HUES64 (cell line): ENCODE measurements at regions not wholly inside any gene's neighbourhood (a gene's known extent, or its start where the extent isn't known, plus 50 kb on each side); places are given as distances from the start of the nearest gene placed in this dataset.
"Not testable (repeated sequence)": the region's sequence is repeated elsewhere in the genome, so short reads cannot be mapped to it uniquely, and the experiment has no call there.

Experiments
- H3K27ac ChIP-seq: 2 replicates; pipeline ENCODE4 v1.7.0; 2013; ENCODE audit warnings: low read depth, low read length, inconsistent platforms
- H3K27me3 ChIP-seq: 2 replicates; pipeline ENCODE4 v1.6.1; 2013; ENCODE audit warnings: mild to moderate bottlenecking, low read length; ENCODE audit not compliant: insufficient read depth
- H3K36me3 ChIP-seq: 2 replicates; pipeline ENCODE4 v1.6.1; 2013; ENCODE audit warnings: mild to moderate bottlenecking, low read length; ENCODE audit not compliant: insufficient read depth
- H3K4me1 ChIP-seq: 2 replicates; pipeline ENCODE4 v1.6.1; 2013; ENCODE audit warnings: mild to moderate bottlenecking, low read length, moderate library complexity; ENCODE audit not compliant: insufficient read depth
- H3K4me3 ChIP-seq: 2 replicates; pipeline ENCODE4 v1.5.1; 2013; ENCODE audit warnings: mild to moderate bottlenecking, low read length, moderate library complexity
- H3K9ac ChIP-seq: 2 replicates; pipeline ENCODE4 v1.6.1; 2013; ENCODE audit warnings: mild to moderate bottlenecking, low read depth, low read length
- H3K9me3 ChIP-seq: 2 replicates; pipeline ENCODE4 v1.6.1; 2013; ENCODE audit warnings: low read depth, low read length; ENCODE audit not compliant: insufficient read depth
- WGBS: fragments of 150-250, 120-280 bp; methylation state at CpG from one replicate; pipeline ENCODE4 v1.1.7; 2013; ENCODE audit warnings: missing lambda C conversion rate; 5-methylcytosine and 5-hydroxymethylcytosine counted together

GRCh38 chr1:148354913-148355308 lies 128.2 kb downstream of the PPIAL4G start:
- H3K36me3 ChIP-seq = no peaks in the 10 kb centered on the region
- peak overlapping the region; percentile 73 for H3K4me3 ChIP-seq
- H3K27me3 ChIP-seq = peaks cover 86% of the 10 kb centered on the region
- H3K9ac ChIP-seq = no peak overlapping the region
- no peaks in the 10 kb centered on the region for H3K9me3 ChIP-seq
- H3K4me1 ChIP-seq = peaks cover 15% of the 10 kb centered on the region; the same call in 1 of the 2 replicates
- no peak overlapping the region for H3K27ac ChIP-seq
- WGBS = 58% methylated on average over 15 of the region's 15 CpGs

- Histone ChIP-seq H3K9me3 (no peaks in the 10 kb centered on the region), H3K9ac (peak overlapping the region; percentile 33), H3K27ac (no peak overlapping the region), H3K4me1 (peaks cover 15% of the 10 kb centered on the region; the same call in 1 of the 2 replicates), H3K27me3 (peaks cover 89% of the 10 kb centered on the region), H3K36me3 (no peaks in the 10 kb centered on the region), H3K4me3 (peak overlapping the region; percentile 73)
- WGBS = 4% methylated on average over 36 of the region's 36 CpGs
Measured at GRCh38 chr1:148354284-148354912, 128.7 kb downstream of the PPIAL4G start.

- 2% methylated on average over 31 of the region's 31 CpGs for WGBS
- H3K27ac ChIP-seq = no peak overlapping the region; the same call in 1 of the 2 replicates
- H3K4me1 ChIP-seq = peaks cover 15% of the 10 kb centered on the region; the same call in 1 of the 2 replicates
- H3K27me3 ChIP-seq = peaks cover 95% of the 10 kb centered on the region
- peak overlapping the region; percentile 73 for H3K4me3 ChIP-seq
- H3K36me3 ChIP-seq = no peaks in the 10 kb centered on the region
- H3K9ac ChIP-seq = peak overlapping the region; percentile 33
- no peaks in the 10 kb centered on the region for H3K9me3 ChIP-seq
Measured at GRCh38 chr1:148353461-148354283, 129.4 kb downstream of the PPIAL4G start.

- Histone ChIP-seq H3K9me3 (no peaks in the 10 kb centered on the region), H3K27me3 (peaks cover 87% of the 10 kb centered on the region), H3K27ac (no peak overlapping the region), H3K36me3 (no peaks in the 10 kb centered on the region), H3K4me3 (peak overlapping the region; percentile 73), H3K4me1 (peaks cover 15% of the 10 kb centered on the region; the same call in 1 of the 2 replicates), H3K9ac (no peak overlapping the region)
- 76% methylated on average over 8 of the region's 8 CpGs for WGBS
Measured at GRCh38 chr1:148352470-148353053, 130.5 kb downstream of the PPIAL4G start.

- Histone ChIP-seq H3K4me3 (no peak overlapping the region), H3K27me3 (peaks cover 42% of the 10 kb centered on the region)
Measured at GRCh38 chr1:148347781-148348180, 135.3 kb downstream of the PPIAL4G start.

GRCh38 chr1:148345659-148346151 lies 137.4 kb downstream of the PPIAL4G start:
- not testable (repeated sequence) for H3K9me3 ChIP-seq, H3K9ac ChIP-seq, H3K36me3 ChIP-seq, H3K27ac ChIP-seq, H3K4me3 ChIP-seq, H3K4me1 ChIP-seq
- 0% methylated on average over 3 of the region's 3 CpGs for WGBS
- peaks cover 21% of the 10 kb centered on the region; the same call in 1 of the 2 replicates for H3K27me3 ChIP-seq

More at GRCh38 chr1:148347781-148348180, 135.3 kb downstream of the PPIAL4G start:
- H3K4me1 ChIP-seq = peaks cover 9% of the 10 kb centered on the region
- no peak overlapping the region for H3K9ac ChIP-seq
- H3K9me3 ChIP-seq = no peaks in the 10 kb centered on the region
- H3K27ac ChIP-seq = no peak overlapping the region
- H3K36me3 ChIP-seq = no peaks in the 10 kb centered on the region

- H3K27ac ChIP-seq, H3K9ac ChIP-seq, H3K36me3 ChIP-seq, H3K4me1 ChIP-seq, H3K9me3 ChIP-seq, H3K4me3 ChIP-seq: not testable (repeated sequence)
- H3K27me3 ChIP-seq = peaks cover 11% of the 10 kb centered on the region; the same call in 1 of the 2 replicates
- WGBS = 63% methylated on average over 1 of the region's 2 CpGs
Measured at GRCh38 chr1:148344651-148345050, 138.5 kb downstream of the PPIAL4G start.

GRCh38 chr1:148341729-148342128 lies 141.4 kb downstream of the PPIAL4G start:
- WGBS = 94% methylated on average over 1 of the region's 1 CpG
- H3K4me1 ChIP-seq, H3K9me3 ChIP-seq: not testable (repeated sequence)

GRCh38 chr1:148336121-148336918 lies 146.8 kb downstream of the PPIAL4G start:
- not testable (repeated sequence) for H3K4me3 ChIP-seq, H3K9me3 ChIP-seq, H3K36me3 ChIP-seq, H3K4me1 ChIP-seq, H3K27ac ChIP-seq, H3K27me3 ChIP-seq, H3K9ac ChIP-seq
- WGBS = 83% methylated on average over 5 of the region's 5 CpGs

More at GRCh38 chr1:148341729-148342128, 141.4 kb downstream of the PPIAL4G start:
- H3K36me3 ChIP-seq, H3K9ac ChIP-seq, H3K4me3 ChIP-seq, H3K27me3 ChIP-seq, H3K27ac ChIP-seq: not testable (repeated sequence)

- Histone ChIP-seq H3K27me3 (peaks cover 3% of the 10 kb centered on the region; the same call in 1 of the 2 replicates), H3K9ac (peak overlapping the region; percentile 96), H3K9me3 (0 out of 2 replicates have a peak, but pooled peaks cover 7% of the 10 kb centered on the region), H3K4me3 (peak overlapping the region; percentile 62), H3K27ac (peak overlapping the region; percentile 95), H3K36me3 (no peaks in the 10 kb centered on the region), H3K4me1 (peaks cover 6% of the 10 kb centered on the region; the same call in 1 of the 2 replicates)
- WGBS = under 1% methylated on average over 33 of the region's 33 CpGs
Measured at GRCh38 chr1:148334339-148335130, 148.6 kb downstream of the PPIAL4G start.
